Keratinocyte (primary cell): ENCODE measurements at regions not wholly inside any gene's neighbourhood (a gene's known extent, or its start where the extent isn't known, plus 50 kb on each side); places are given as distances from the start of the nearest gene placed in this dataset.

Experiments used
- EZH2 ChIP-seq: IDR thresholded peaks from one replicate; pipeline ENCODE4 v1.6.1; 2012; ENCODE audit warnings: inconsistent platforms, mild to moderate bottlenecking, low read length, moderate library complexity
- TF ChIP-seq, protein P1 (sequence below), 3 experiments: IDR thresholded peaks in 1 of 3; conservative IDR thresholded peaks in 1 of 3; optimal IDR thresholded peaks in 1 of 3; 2 replicates in 2 of 3; 3 replicates in 1 of 3; pipeline versions ENCODE3 to v1.5.1; 2011; ENCODE audit warnings: low read length in 3 of 3, mild to moderate bottlenecking in 3 of 3, moderate library complexity in 2 of 3, control low read depth in 1 of 3, inconsistent platforms in 1 of 3; ENCODE audit not compliant: insufficient read depth in 2 of 3; ENCODE audit errors: extremely low read depth in 1 of 3

DNA sequence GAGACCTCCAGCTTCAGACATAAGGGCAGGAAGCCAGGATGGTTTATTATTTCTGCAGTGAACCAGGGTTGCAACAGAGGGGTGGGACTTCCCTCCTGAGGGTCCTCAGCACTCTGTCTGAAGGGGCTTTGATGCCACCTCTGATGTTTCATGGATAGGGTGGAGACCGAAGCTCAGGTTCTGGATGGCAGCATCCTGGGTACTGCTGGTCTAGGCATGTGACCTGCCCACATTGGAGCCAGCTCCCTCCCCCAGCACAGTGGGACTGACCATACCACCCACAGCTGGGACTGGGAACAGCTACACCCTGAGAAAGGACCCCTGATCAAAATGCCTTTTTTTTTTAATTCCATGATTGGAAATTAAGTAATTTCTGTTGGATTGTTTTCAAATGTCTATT is 355.2 kb downstream of the ZNF516 start:
- TF ChIP-seq, protein P1, sequence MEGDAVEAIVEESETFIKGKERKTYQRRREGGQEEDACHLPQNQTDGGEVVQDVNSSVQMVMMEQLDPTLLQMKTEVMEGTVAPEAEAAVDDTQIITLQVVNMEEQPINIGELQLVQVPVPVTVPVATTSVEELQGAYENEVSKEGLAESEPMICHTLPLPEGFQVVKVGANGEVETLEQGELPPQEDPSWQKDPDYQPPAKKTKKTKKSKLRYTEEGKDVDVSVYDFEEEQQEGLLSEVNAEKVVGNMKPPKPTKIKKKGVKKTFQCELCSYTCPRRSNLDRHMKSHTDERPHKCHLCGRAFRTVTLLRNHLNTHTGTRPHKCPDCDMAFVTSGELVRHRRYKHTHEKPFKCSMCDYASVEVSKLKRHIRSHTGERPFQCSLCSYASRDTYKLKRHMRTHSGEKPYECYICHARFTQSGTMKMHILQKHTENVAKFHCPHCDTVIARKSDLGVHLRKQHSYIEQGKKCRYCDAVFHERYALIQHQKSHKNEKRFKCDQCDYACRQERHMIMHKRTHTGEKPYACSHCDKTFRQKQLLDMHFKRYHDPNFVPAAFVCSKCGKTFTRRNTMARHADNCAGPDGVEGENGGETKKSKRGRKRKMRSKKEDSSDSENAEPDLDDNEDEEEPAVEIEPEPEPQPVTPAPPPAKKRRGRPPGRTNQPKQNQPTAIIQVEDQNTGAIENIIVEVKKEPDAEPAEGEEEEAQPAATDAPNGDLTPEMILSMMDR (optimal IDR thresholded peaks at IDR 0.05 in 1 of 3, IDR thresholded peaks at IDR 0.05 in 1 of 3, conservative IDR thresholded peaks at IDR 0.05 in 1 of 3; ENCODE audit: extremely low read depth in 1 of 3, insufficient read depth in 2 of 3, low read length in 3 of 3) = no peak
- TF ChIP-seq EZH2 = no peak
